ENCODE measurements at regions not wholly inside any gene's neighbourhood (a gene's known extent, or its start where the extent isn't known, plus 50 kb on each side); places are given as distances from the start of the nearest gene placed in this dataset.

- Histone ChIP-seq H3K27me3 (no peaks in the 10 kb centered on the region), H3K36me3 (no peaks in the 10 kb centered on the region), H3K4me3 (ENCODE audit: low read depth, low read length) (no peak overlapping the region), H3K9me3 (no peaks in the 10 kb centered on the region), H3K4me1 (no peaks in the 10 kb centered on the region)
- TF ChIP-seq CTCF (IDR thresholded peaks at IDR 0.05; ENCODE audit: low read depth, low read length): no peak
- DNase-seq: no peak
Measured at GRCh38 chr14:101197595-101198397, 294.3 kb upstream of the RTL1 start.

GRCh38 chr14:101198398-101199027, 295.0 kb upstream of the RTL1 start:
- H3K9me3 ChIP-seq: no peaks in the 10 kb centered on the region
- no peak for DNase-seq
- H3K36me3 ChIP-seq: no peaks in the 10 kb centered on the region
- H3K27me3 ChIP-seq: no peaks in the 10 kb centered on the region
- H3K4me3 ChIP-seq (ENCODE audit: low read depth, low read length): no peak overlapping the region
- no peak for TF ChIP-seq CTCF (IDR thresholded peaks at IDR 0.05; ENCODE audit: low read depth, low read length)
- H3K4me1 ChIP-seq: no peaks in the 10 kb centered on the region

- DNase-seq: no peak
- H3K27me3 ChIP-seq: no peaks in the 10 kb centered on the region
- H3K4me1 ChIP-seq: no peaks in the 10 kb centered on the region
- no peaks in the 10 kb centered on the region for H3K36me3 ChIP-seq
- TF ChIP-seq CTCF (IDR thresholded peaks at IDR 0.05; ENCODE audit: low read depth, low read length): no peak
- no peak overlapping the region for H3K4me3 ChIP-seq (ENCODE audit: low read depth, low read length)
- no peaks in the 10 kb centered on the region for H3K9me3 ChIP-seq
Measured at GRCh38 chr14:101199028-101199770, 295.7 kb upstream of the RTL1 start.

- TF ChIP-seq CTCF (IDR thresholded peaks at IDR 0.05; ENCODE audit: low read depth, low read length): no peak
- H3K27me3 ChIP-seq: no peaks in the 10 kb centered on the region
- H3K36me3 ChIP-seq: no peaks in the 10 kb centered on the region
- no peaks in the 10 kb centered on the region for H3K4me1 ChIP-seq
- no peak overlapping the region for H3K4me3 ChIP-seq (ENCODE audit: low read depth, low read length)
- no peak for DNase-seq
- H3K9me3 ChIP-seq: no peaks in the 10 kb centered on the region; the same call in 1 of the 2 replicates
Measured at GRCh38 chr14:101200008-101200649, 296.6 kb upstream of the RTL1 start.

GRCh38 chr14:101200650-101201516, 297.4 kb upstream of the RTL1 start:
- no peaks in the 10 kb centered on the region; the same call in 1 of the 2 replicates for H3K9me3 ChIP-seq
- no peaks in the 10 kb centered on the region for H3K4me1 ChIP-seq
- H3K27me3 ChIP-seq: no peaks in the 10 kb centered on the region
- TF ChIP-seq CTCF (IDR thresholded peaks at IDR 0.05; ENCODE audit: low read depth, low read length): no peak
- H3K36me3 ChIP-seq: no peaks in the 10 kb centered on the region
- H3K4me3 ChIP-seq (ENCODE audit: low read depth, low read length): no peak overlapping the region
- DNase-seq: no peak

Data from BE2C (cell line).